ENCODE measurements at regions not wholly inside any gene's neighbourhood (a gene's known extent, or its start where the extent isn't known, plus 50 kb on each side); places are given as distances from the start of the nearest gene placed in this dataset.
"Not testable (repeated sequence)": the region's sequence is repeated elsewhere in the genome, so short reads cannot be mapped to it uniquely, and the experiment has no call there.

DNA sequence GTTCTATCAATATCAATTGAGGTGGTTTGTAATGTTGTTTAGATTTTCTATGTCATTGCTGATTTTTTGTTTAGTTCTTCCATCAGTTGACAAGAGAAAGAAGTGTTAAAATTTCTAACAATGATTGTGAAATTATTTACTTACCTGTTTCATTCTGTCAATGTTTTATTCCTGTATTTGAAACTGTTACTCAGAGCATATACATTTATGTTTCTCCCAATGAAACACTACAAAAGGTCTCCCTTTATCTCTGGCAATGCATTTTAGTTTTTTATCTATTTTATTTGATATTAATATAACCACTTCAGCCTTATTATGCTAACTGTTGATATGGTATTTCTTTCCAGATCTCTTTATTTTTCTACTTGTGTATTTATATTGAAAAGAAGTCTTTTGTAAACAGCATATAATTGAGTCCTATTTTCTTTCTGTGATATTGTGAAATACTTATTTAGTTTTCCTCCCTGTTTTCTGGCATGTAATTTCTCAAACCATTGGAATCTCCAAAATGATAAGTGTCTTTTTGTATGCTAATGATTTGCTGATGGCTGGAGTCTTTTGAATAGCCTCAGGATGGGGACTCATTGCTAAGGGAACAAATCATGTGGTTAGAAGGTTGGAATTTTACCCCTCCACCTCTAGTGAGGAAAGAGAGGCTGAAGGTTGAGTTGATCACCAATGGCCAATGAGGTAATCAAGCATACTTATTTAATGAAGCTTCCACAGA, 122.0 kb downstream of the ADSS2 start:
- Histone ChIP-seq H3K27me3 (ENCODE audit: insufficient read depth, poor library complexity, severe bottlenecking) (no peaks in the 10 kb centered on the region), H3K4me3 (replicated peaks; ENCODE audit: insufficient read depth, low read length) (no peak overlapping the region)

DNA sequence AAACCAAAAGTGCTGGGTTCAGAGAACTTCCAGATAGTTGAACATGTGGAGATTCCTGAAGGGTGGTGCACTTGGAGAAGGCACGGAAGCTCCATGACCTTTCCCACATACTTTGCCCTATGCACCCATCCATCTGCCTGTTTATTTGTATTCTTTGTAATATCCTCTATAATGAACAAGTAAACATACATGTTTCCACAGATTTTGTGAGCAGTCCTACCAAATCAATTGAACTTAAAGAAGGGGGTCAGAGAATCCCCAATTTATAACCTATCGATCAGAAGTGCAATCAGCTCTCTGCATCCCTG, 121.4 kb downstream of the ADSS2 start:
- TF ChIP-seq, protein P1, sequence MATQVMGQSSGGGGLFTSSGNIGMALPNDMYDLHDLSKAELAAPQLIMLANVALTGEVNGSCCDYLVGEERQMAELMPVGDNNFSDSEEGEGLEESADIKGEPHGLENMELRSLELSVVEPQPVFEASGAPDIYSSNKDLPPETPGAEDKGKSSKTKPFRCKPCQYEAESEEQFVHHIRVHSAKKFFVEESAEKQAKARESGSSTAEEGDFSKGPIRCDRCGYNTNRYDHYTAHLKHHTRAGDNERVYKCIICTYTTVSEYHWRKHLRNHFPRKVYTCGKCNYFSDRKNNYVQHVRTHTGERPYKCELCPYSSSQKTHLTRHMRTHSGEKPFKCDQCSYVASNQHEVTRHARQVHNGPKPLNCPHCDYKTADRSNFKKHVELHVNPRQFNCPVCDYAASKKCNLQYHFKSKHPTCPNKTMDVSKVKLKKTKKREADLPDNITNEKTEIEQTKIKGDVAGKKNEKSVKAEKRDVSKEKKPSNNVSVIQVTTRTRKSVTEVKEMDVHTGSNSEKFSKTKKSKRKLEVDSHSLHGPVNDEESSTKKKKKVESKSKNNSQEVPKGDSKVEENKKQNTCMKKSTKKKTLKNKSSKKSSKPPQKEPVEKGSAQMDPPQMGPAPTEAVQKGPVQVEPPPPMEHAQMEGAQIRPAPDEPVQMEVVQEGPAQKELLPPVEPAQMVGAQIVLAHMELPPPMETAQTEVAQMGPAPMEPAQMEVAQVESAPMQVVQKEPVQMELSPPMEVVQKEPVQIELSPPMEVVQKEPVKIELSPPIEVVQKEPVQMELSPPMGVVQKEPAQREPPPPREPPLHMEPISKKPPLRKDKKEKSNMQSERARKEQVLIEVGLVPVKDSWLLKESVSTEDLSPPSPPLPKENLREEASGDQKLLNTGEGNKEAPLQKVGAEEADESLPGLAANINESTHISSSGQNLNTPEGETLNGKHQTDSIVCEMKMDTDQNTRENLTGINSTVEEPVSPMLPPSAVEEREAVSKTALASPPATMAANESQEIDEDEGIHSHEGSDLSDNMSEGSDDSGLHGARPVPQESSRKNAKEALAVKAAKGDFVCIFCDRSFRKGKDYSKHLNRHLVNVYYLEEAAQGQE (IDR thresholded peaks at IDR 0.05; ENCODE audit: insufficient replicate concordance, low read depth): no peak
- TF ChIP-seq GABPA (IDR thresholded peaks at IDR 0.05; ENCODE audit: low read depth) (no peak), POLR2AphosphoS5 (IDR thresholded peaks at IDR 0.05; ENCODE audit: low read depth) (no peak)
- Histone ChIP-seq H3K27me3 (ENCODE audit: insufficient read depth, poor library complexity, severe bottlenecking) (no peaks in the 10 kb centered on the region), H3K4me3 (replicated peaks; ENCODE audit: insufficient read depth, low read length) (no peak overlapping the region), H3K27ac (replicated peaks) (no peak overlapping the region)
- no peak for DNase-seq (ENCODE audit: low read depth in 1 of 2, low spot score in 1 of 2)

More for the DNA sequence above, 122.0 kb downstream of the ADSS2 start:
- no peak overlapping the region for H3K27ac ChIP-seq (replicated peaks)
- no peak for DNase-seq (ENCODE audit: low read depth in 1 of 2, low spot score in 1 of 2)
- TF ChIP-seq, protein P1 (IDR thresholded peaks at IDR 0.05; ENCODE audit: insufficient replicate concordance, low read depth): no peak
- no peak for TF ChIP-seq POLR2AphosphoS5 (IDR thresholded peaks at IDR 0.05; ENCODE audit: low read depth)
- TF ChIP-seq, protein P2, sequence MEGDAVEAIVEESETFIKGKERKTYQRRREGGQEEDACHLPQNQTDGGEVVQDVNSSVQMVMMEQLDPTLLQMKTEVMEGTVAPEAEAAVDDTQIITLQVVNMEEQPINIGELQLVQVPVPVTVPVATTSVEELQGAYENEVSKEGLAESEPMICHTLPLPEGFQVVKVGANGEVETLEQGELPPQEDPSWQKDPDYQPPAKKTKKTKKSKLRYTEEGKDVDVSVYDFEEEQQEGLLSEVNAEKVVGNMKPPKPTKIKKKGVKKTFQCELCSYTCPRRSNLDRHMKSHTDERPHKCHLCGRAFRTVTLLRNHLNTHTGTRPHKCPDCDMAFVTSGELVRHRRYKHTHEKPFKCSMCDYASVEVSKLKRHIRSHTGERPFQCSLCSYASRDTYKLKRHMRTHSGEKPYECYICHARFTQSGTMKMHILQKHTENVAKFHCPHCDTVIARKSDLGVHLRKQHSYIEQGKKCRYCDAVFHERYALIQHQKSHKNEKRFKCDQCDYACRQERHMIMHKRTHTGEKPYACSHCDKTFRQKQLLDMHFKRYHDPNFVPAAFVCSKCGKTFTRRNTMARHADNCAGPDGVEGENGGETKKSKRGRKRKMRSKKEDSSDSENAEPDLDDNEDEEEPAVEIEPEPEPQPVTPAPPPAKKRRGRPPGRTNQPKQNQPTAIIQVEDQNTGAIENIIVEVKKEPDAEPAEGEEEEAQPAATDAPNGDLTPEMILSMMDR (IDR thresholded peaks at IDR 0.05; ENCODE audit: insufficient read depth, low read length): no peak
- no peak for TF ChIP-seq GABPA (IDR thresholded peaks at IDR 0.05; ENCODE audit: low read depth)
- TF ChIP-seq SPI1 (IDR thresholded peaks at IDR 0.05; ENCODE audit: borderline replicate concordance, low read depth): no peak

DNA sequence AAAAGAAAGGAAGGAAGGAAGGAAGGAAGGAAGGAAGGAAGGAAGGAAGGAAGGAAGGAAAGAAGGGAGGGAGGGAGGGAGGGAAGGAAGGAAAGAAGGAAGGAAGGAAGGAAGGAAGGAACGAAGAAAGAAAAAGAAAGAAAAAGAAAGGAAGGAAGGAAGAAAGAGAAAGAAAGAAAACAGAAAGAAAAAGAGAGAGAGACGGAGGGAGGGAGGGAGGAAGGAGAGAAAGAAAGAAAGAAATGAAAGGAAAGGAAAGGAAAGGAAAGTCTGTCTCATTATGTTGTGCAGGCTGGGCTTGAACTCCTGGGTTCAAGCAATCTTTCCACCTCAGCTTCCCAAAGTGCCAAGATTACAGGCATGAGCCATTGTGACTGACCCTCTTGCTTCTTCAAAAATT, 118.9 kb downstream of the ADSS2 start:
- not testable (repeated sequence) for H3K4me3 ChIP-seq (replicated peaks; ENCODE audit: insufficient read depth, low read length); H3K27ac ChIP-seq (replicated peaks); DNase-seq (ENCODE audit: low read depth in 1 of 2, low spot score in 1 of 2); H3K27me3 ChIP-seq (ENCODE audit: insufficient read depth, poor library complexity, severe bottlenecking)

DNA sequence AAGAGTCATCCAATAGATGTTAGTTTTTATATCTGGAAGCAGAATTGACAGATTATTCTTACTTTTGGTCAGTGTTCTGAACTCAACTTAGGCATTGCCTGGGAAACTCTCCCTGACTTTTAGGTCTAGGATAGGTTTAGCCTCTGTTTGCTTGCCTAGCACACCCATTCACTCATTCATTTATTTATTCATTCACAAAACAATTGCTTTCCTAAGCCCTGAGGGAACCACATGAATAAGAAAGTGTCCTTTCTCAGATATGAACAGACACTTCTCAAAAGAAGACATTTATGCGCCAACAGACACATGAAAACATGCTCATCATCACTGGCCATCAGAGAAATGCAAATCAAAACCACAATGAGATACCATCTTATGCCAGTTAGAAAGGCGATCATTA, 117.4 kb downstream of the ADSS2 start:
- DNase-seq (ENCODE audit: low read depth in 1 of 2, low spot score in 1 of 2); H3K27ac ChIP-seq (replicated peaks); H3K4me3 ChIP-seq (replicated peaks; ENCODE audit: insufficient read depth, low read length); H3K27me3 ChIP-seq (ENCODE audit: insufficient read depth, poor library complexity, severe bottlenecking): not testable (repeated sequence)

DNA sequence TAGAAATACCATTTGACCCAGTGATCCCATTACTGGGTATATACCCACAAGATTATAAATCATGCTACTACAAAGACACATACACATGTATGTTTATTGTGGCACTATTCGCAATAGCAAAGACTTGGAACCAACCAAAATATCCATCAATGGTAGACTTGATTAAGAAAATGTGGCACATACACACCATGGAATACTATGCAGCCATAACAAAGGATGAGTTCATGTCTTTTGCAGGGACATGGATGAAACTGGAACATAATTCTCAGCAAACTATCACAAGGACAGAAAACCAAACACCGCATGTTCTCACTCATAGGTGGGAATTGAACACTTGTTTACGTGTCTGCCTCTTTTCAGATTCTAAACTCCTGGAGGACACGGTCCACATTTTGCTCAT, 116.9 kb downstream of the ADSS2 start:
- not testable (repeated sequence) for DNase-seq (ENCODE audit: low read depth in 1 of 2, low spot score in 1 of 2); H3K27ac ChIP-seq (replicated peaks)

DNA sequence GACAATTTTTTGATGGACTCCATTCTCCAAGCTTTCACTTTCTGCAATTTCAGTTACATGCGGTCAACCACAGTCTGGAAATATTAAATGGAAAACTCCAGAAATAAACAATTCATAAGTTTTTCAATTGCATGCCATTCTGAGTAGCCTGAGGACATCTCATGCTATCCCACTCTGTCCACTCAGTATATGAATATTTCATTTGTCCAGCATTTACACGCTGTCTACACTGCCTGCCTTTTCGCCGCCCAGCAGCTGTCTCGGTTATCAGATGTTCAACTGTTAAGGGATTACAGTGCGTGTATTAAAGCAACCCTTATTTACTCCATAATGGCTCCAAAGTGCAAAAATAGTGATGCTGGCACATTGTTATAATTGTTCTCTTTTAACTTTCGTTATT, 116.3 kb downstream of the ADSS2 start:
- no peak overlapping the region for H3K27ac ChIP-seq (replicated peaks)
- no peaks in the 10 kb centered on the region for H3K27me3 ChIP-seq (ENCODE audit: insufficient read depth, poor library complexity, severe bottlenecking)
- DNase-seq (ENCODE audit: low read depth in 1 of 2, low spot score in 1 of 2): no peak
- H3K4me3 ChIP-seq (replicated peaks; ENCODE audit: insufficient read depth, low read length): no peak overlapping the region
- TF ChIP-seq GABPA (IDR thresholded peaks at IDR 0.05; ENCODE audit: low read depth) (no peak), POLR2AphosphoS5 (IDR thresholded peaks at IDR 0.05; ENCODE audit: low read depth) (no peak), SPI1 (IDR thresholded peaks at IDR 0.05; ENCODE audit: borderline replicate concordance, low read depth) (no peak)
- TF ChIP-seq, protein P1 (IDR thresholded peaks at IDR 0.05; ENCODE audit: insufficient replicate concordance, low read depth): no peak
- TF ChIP-seq, protein P2 (IDR thresholded peaks at IDR 0.05; ENCODE audit: insufficient read depth, low read length): no peak

More for the DNA sequence above, 116.9 kb downstream of the ADSS2 start:
- H3K4me3 ChIP-seq (replicated peaks; ENCODE audit: insufficient read depth, low read length); H3K27me3 ChIP-seq (ENCODE audit: insufficient read depth, poor library complexity, severe bottlenecking): not testable (repeated sequence)
